Psoas muscle (tissue), 7 donors: ENCODE measurements at regions not wholly inside any gene's neighbourhood (a gene's known extent, or its start where the extent isn't known, plus 50 kb on each side); places are given as distances from the start of the nearest gene placed in this dataset.

Source experiments
- ATAC-seq, 4 donors: fragments of 200-7000 bp; cut with Tn5 transposase; one replicate each; pipeline ENCODE4 v1.9.1; 2020; ENCODE audit warnings: moderate library complexity in 3 of 4, mild to moderate bottlenecking in 2 of 4
- DNase-seq, 2 donors: peaks; one replicate each; pipeline ENCODE4 v3.0.0-alpha.2; 2020
- H3K27ac ChIP-seq: fragments of 200-600 bp; one replicate; pipeline ENCODE4 v1.8.0; 2022
- H3K27me3 ChIP-seq, 3 donors: fragments of 200-600 bp in 1 of 3; one replicate each; pipeline versions ENCODE4 v1.6.1 to v1.8.0; 2013 to 2022; ENCODE audit warnings: low read length in 2 of 3, mild to moderate bottlenecking in 2 of 3, moderate library complexity in 1 of 3; ENCODE audit not compliant: insufficient read depth in 3 of 3
- H3K36me3 ChIP-seq, 2 donors: fragments of 200-600 bp in 1 of 2; one replicate each; pipeline versions ENCODE4 v1.6.1 to v1.8.0; 2013 to 2022; ENCODE audit warnings: low read depth in 1 of 2, mild to moderate bottlenecking in 1 of 2, moderate library complexity in 1 of 2; ENCODE audit not compliant: insufficient read depth in 1 of 2
- H3K4me1 ChIP-seq: fragments of 200-600 bp; one replicate; pipeline ENCODE4 v1.8.0; 2022
- H3K4me3 ChIP-seq: fragments of 200-600 bp; one replicate; pipeline ENCODE4 v1.8.0; 2022; ENCODE audit warnings: mild to moderate bottlenecking
- H3K9me3 ChIP-seq: fragments of 200-600 bp; one replicate; pipeline ENCODE4 v1.8.0; 2022
- whole genome bisulfite sequencing, 3 donors: extraction: QIAGEN DNeasy Blood & Tissue Kit; methylation state at CpG; one replicate each; pipeline versions ENCODE4 v1.1.6 to v1.1.7; 2013; 5-methylcytosine and 5-hydroxymethylcytosine counted together
- intact Hi-C, 2 donors: fragments of 100-400 bp; cut with DNase I; formaldehyde crosslinking; loops; one replicate each; pipeline versions ENCODE4 v1.11.0 to v1.14.2; 2022
- TF ChIP-seq, protein P1 (sequence below): fragments of 200-600 bp; IDR thresholded peaks from one replicate; pipeline ENCODE4 v1.8.0; 2022; ENCODE audit warnings: antibody characterized with exemption
- donor health status: healthy with polysubstance abuse.
- donor health status: DM: no; HTN: no; CAD: no; lungs with moderate emphysema.
- donor health status: Bipolar disorder and iron deficiency.
- donor health status: healthy.
- donor health status: DM: yes; HTN: yes; CAD: no.
- donor health status: DM: no; HTN: no; CAD: no.
- donor health status: DM: yes; HTN: yes; CAD: no.

DNA sequence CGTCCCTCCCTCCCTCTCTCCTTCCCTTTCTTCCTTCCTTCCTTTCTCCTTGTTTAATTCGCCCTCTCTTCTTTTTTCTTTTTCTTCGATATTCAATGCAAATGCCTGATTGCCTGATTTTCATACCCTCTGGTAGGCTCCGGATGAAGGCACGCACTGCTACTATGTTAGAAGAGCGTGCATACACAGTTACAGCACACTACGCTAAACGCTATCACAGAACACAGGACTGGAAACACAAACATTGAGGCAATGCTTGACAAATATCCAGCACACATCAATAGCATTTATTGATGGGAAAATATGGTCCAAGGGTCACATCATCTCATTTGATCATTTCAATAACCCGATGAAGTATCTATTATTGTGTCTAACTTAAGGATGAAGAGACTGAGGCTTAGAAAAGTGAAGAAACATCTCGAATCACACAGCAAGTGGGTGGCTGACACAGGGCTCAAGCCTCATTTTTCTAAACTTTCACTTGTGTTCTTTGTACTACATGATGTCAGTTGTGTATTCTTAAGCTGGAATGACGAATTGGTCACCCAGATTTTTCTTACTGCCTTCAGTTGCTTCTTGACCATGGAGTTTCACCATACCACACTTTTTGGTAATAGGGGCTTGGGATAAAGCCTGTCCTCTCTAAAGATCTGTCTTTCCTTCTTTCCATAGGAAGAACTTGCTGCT is 101.8 kb downstream of the TRIB2 start:
- H3K36me3 ChIP-seq: no peaks in the 10 kb centered on the region
- intact Hi-C loops: no loop called here
- H3K4me1 ChIP-seq: peaks cover 19% of the 10 kb centered on the region
- H3K27me3 ChIP-seq: no peaks in the 10 kb centered on the region
- ATAC-seq: peak; percentile 29 to 72 (median 34)
- no peak for DNase-seq
- H3K4me3 ChIP-seq: no peak overlapping the region
- TF ChIP-seq, protein P1, sequence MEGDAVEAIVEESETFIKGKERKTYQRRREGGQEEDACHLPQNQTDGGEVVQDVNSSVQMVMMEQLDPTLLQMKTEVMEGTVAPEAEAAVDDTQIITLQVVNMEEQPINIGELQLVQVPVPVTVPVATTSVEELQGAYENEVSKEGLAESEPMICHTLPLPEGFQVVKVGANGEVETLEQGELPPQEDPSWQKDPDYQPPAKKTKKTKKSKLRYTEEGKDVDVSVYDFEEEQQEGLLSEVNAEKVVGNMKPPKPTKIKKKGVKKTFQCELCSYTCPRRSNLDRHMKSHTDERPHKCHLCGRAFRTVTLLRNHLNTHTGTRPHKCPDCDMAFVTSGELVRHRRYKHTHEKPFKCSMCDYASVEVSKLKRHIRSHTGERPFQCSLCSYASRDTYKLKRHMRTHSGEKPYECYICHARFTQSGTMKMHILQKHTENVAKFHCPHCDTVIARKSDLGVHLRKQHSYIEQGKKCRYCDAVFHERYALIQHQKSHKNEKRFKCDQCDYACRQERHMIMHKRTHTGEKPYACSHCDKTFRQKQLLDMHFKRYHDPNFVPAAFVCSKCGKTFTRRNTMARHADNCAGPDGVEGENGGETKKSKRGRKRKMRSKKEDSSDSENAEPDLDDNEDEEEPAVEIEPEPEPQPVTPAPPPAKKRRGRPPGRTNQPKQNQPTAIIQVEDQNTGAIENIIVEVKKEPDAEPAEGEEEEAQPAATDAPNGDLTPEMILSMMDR: no peak
- peak overlapping the region; percentile 76 for H3K27ac ChIP-seq
- no peaks in the 10 kb centered on the region for H3K9me3 ChIP-seq
- 84 to 88% (median 84%) methylated on average over 11 of the region's 11 CpGs for WGBS, 3 donors

GRCh38 chr2:12819103-12819475 is 102.4 kb downstream of the TRIB2 start:
- Histone ChIP-seq H3K4me3 (no peak overlapping the region), H3K4me1 (peaks cover 23% of the 10 kb centered on the region), H3K9me3 (no peaks in the 10 kb centered on the region), H3K27ac (peak overlapping the region; percentile 76), H3K27me3 (no peaks in the 10 kb centered on the region), H3K36me3 (no peaks in the 10 kb centered on the region)
- intact Hi-C loops: no loop called here
- peak; percentile 88 to 97 (median 95) for ATAC-seq
- DNase-seq: peak; percentile 63 to 67
- TF ChIP-seq, protein P1: no peak
- 0 to 6% (median 4%) methylated on average over 3 of the region's 3 CpGs for WGBS, 3 donors

- no peaks in the 10 kb centered on the region for H3K27me3 ChIP-seq
- H3K36me3 ChIP-seq: no peaks in the 10 kb centered on the region
- 44 to 59% (median 45%) methylated on average over 3 of the region's 3 CpGs for WGBS, 3 donors
- H3K4me3 ChIP-seq: no peak overlapping the region
- ATAC-seq (no peak), DNase-seq (no peak)
- H3K27ac ChIP-seq: peak overlapping the region; percentile 76
- intact Hi-C loops: loop anchor here in 1 of 2 donors (5.0 kb wide), 1 partner anchor 63 kb away; no protein-coding TSS in a partner anchor
- peaks cover 23% of the 10 kb centered on the region for H3K4me1 ChIP-seq
- TF ChIP-seq, protein P1: no peak
- no peaks in the 10 kb centered on the region for H3K9me3 ChIP-seq
These were observed 103.0 kb downstream of the TRIB2 start for GRCh38 chr2:12819721-12820120.

DNA sequence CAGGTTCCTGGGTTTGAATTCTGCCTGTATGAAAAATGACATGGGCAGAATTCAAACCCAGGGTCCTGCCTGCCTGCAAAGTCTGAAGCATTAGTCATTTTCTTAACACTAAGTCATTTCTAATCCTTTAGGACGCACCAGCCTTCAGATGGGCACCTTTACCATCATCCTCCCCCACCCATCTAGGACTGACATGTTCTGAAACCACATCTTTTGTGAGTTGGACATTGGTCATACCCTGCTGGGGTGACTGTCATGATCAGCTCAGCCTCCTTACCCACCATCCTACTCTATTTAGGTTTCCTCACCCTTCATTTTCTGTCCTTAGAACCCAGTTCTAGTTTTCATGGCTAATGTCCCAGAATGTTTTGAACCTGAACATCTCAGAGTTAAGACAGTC is 104.9 kb downstream of the TRIB2 start:
- ATAC-seq (no peak), DNase-seq (no peak)
- Histone ChIP-seq H3K36me3 (no peaks in the 10 kb centered on the region), H3K27ac (no peak overlapping the region), H3K9me3 (no peaks in the 10 kb centered on the region), H3K27me3 (no peaks in the 10 kb centered on the region), H3K4me1 (peaks cover 23% of the 10 kb centered on the region), H3K4me3 (no peak overlapping the region)
- TF ChIP-seq, protein P1: no peak
- intact Hi-C loops: loop anchor here in 1 of 2 donors (5.0 kb wide), 1 partner anchor 61 kb away; no protein-coding TSS in a partner anchor
- 96 to 100% (median 100%) methylated on average over 1 of the region's 1 CpG for WGBS, 3 donors
